GM19035 (cell line): ENCODE measurements at regions not wholly inside any gene's neighbourhood (a gene's known extent, or its start where the extent isn't known, plus 50 kb on each side); places are given as distances from the start of the nearest gene placed in this dataset.
"Not testable (repeated sequence)": the region's sequence is repeated elsewhere in the genome, so short reads cannot be mapped to it uniquely, and the experiment has no call there.

Source experiments
- ATAC-seq: cut with Tn5 transposase; IDR thresholded peaks from one replicate; pipeline ENCODE4 v1.9.1; 2021; ENCODE audit not compliant: unreplicated experiment

GRCh38 chr2:180927030-180927686 lies 53.2 kb upstream of the UBE2E3 start:
- ATAC-seq: no peak

GRCh38 chr2:180925700-180926099 lies 54.7 kb upstream of the UBE2E3 start:
- ATAC-seq: no peak

- ATAC-seq: no peak
Observed at GRCh38 chr2:180924063-180924462, 56.3 kb upstream of the UBE2E3 start.

DNA sequence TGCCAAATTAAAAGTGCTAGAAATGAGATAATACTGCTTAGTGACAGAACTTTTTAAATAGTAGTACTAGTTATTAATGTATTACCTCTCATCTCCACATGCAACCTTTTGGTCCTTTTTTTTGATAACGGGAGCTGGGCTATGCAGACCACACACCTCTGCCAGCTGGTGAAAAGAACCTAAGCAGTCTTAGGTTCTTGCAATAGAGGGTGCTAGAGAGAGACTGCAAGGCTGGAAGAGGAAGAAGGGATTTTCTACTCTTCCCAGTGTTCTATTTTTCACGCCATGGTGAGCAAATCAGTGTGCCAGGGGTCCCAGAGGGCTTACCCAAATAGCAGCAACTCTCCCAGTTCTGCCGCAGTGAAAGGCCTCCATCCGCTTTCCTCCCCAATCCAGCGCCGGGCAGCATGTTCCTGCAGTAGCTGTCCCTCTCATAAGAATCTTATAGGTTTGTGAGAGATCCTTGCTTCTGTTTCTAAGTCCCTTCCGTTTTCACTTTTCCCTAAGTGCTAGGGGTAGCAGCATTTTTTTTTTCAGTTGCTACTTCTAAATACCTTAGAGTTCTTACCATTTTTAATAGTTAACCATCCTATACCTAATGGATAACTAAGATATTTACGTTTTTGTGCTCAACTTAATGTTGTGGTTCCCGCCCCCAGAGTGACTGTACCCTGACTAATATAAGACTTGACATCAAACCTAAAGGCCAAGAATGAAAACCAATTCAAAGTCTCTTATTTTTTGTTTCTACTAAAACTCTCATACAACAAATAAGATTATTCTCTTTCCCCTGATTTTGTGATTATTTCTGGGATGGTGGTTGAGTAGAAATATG lies 69.4 kb upstream of the UBE2E3 start:
- no peak for ATAC-seq

GRCh38 chr2:180907731-180908130 lies 72.7 kb upstream of the UBE2E3 start:
- ATAC-seq: no peak

DNA sequence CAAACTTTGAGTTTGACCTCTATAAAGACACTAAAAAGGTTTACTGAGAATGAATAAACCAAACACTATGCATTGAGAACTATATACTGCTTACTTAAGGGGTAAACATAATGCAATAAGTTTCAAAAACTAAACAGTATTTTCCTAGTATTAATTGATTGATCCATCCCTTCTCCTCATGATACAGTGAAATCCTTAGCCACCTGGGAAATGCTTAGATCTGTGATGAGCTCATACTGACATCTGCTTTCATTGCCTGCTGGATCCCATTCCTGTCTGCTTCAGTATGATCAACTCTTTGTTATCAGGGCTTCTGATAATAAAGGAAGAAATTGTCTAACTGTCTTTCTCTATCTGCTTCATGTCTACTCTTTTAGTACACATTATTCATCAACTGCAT lies 74.9 kb upstream of the UBE2E3 start:
- no peak for ATAC-seq

- no peak for ATAC-seq
Observed at GRCh38 chr2:180905002-180905401, 75.4 kb upstream of the UBE2E3 start.

GRCh38 chr2:180901331-180901730 lies 79.1 kb upstream of the UBE2E3 start:
- no peak for ATAC-seq

GRCh38 chr2:180893752-180894151 lies 86.7 kb upstream of the UBE2E3 start:
- ATAC-seq: no peak

DNA sequence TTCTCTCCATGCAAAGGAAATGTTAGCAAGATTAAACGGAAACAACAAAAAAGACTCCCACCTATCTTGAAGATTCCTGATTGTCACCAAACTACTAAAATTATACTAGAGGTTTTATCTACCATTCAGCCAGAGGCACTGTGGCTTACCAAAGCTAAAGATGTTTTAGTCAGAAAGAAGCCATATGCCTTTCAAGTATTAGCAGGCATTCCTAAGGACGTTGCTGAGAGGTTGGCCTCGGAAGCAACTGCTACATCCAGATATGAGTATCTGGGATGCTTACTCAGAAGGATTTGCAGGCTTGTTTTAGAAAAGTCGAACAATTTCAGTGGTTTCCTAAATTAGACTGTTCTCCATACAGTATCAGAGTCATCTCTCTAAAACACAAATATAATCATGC lies 88.3 kb upstream of the UBE2E3 start:
- ATAC-seq: no peak

GRCh38 chr2:180891360-180891759 lies 89.0 kb upstream of the UBE2E3 start:
- no peak for ATAC-seq

GRCh38 chr2:180890781-180891180 lies 89.6 kb upstream of the UBE2E3 start:
- no peak for ATAC-seq

- no peak for ATAC-seq
Observed at GRCh38 chr2:180882959-180883358, 97.4 kb upstream of the UBE2E3 start.

- no peak for ATAC-seq
Observed at GRCh38 chr2:180876506-180876905, 103.9 kb upstream of the UBE2E3 start.

GRCh38 chr2:180873219-180873618 lies 107.2 kb upstream of the UBE2E3 start:
- ATAC-seq: no peak

DNA sequence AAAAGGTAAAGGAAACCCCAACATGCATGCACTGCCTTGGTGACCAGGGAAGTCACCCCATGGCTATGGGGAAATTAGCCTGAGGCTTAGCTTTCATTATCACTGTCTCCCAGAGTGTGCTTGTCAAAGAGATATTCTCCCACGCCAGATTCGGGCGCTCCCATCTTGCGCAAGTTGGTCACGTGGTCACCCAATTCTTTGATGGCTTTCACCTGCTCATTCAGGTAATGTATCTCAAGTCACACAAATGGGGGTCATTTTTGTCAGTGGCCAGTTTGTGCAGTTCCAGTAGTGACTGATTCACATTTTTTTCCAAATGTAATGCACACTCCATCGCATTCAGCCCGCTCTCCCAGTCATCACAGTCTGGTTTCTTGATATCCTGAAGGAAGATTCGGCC lies 107.6 kb upstream of the UBE2E3 start:
- not testable (repeated sequence) for ATAC-seq

DNA sequence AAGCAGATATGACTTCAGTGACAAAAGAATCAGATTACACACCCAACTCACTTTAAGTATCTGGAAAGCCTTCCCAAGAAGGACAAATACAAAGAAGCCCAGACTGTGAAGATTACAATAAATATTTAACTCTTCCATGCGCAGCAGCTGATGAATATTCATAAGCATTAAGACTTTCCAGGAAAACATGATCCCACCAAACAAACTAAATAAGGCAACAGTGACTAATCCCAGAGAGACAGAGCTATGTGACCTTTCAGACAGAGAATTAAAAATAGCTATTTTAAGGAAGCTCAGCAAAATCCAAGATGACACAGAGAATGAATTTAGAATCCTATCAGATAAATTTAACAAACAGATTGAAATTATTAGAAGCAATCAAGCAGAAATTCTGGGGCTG lies 108.2 kb upstream of the UBE2E3 start:
- no peak for ATAC-seq

DNA sequence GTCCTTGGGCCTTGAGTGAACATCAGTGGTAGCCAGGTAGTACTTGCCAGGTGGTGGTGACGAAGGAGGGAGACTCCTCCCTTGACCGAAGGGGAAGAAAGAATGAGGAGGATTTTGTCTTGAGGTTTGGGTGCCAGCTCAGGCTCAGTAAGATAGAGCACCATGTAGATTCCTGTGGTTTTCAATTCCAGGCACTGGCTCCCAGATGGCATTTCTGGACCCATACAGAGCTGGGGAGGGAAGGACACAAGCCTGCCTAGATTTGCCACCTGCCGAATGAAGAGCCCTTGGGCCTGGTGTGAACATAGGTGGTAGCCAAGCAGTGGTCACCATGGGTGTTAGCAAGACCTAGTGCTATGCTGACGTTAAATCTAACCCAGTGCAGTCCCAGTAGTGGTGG lies 108.8 kb upstream of the UBE2E3 start:
- ATAC-seq: no peak

GRCh38 chr2:180849851-180850250 lies 130.6 kb upstream of the UBE2E3 start:
- no peak for ATAC-seq

GRCh38 chr2:180848393-180848792 lies 132.0 kb upstream of the UBE2E3 start:
- no peak for ATAC-seq

DNA sequence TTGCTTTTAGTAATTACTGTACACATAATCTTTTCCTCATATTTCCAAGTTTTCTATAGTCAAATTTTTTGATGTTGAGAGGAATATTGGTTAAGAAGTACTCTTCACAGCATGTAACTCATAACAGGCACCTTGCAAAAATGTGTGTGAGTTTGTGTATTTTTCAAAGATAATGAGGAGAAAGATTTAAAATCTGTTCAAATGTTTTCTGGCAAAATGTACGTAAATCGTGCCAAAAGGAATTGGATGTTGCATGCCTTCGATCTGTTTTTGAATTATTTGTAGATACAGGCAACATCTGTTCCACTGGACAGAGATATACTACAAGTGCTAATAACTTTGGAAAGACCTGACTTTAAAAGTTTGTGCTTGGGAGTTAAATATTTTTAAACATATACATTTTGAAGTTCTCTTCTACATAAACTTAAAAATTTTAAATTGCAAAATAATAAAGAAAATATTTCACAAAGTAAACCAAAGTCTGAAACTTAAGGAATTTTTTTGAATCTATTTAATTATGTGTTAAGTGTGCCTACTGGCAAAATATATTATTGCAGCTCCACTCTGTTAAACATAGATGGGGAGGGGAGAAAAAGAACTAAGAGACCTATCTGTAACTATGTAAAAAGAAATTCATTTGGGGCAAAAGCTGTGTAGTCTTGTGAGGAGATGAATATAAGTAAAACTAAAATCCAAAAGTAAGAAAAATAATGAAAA lies 133.5 kb upstream of the UBE2E3 start:
- ATAC-seq: no peak

GRCh38 chr2:180842461-180842860 lies 137.9 kb upstream of the UBE2E3 start:
- ATAC-seq: no peak
